Neutrophil (primary cell): ENCODE measurements at regions not wholly inside any gene's neighbourhood (a gene's known extent, or its start where the extent isn't known, plus 50 kb on each side); places are given as distances from the start of the nearest gene placed in this dataset.
"Not testable (repeated sequence)": the region's sequence is repeated elsewhere in the genome, so short reads cannot be mapped to it uniquely, and the experiment has no call there.

ENCODE experiments used
- H3K27ac ChIP-seq: fragments of 200-600 bp; sonication (generic); 2 replicates; pipeline ENCODE4 v1.5.1; 2016; ENCODE audit warnings: mild to moderate bottlenecking, moderate library complexity
- H3K27me3 ChIP-seq: fragments of 200-600 bp; sonication (generic); 2 replicates; pipeline ENCODE4 v1.6.0; 2016; ENCODE audit warnings: mild to moderate bottlenecking
- H3K36me3 ChIP-seq: fragments of 200-600 bp; sonication (generic); 2 replicates; pipeline ENCODE4 v1.5.1; 2017
- H3K4me1 ChIP-seq, 2 experiments: fragments of 200-600 bp in 1 of 2; sonication (generic) in 1 of 2; 1 replicate in 1 of 2; 2 replicates in 1 of 2; pipeline versions ENCODE4 v1.5.1 to v1.6.1; 2013 to 2016; ENCODE audit warnings: low read depth in 1 of 2, low read length in 1 of 2, mild to moderate bottlenecking in 1 of 2, moderate library complexity in 1 of 2; ENCODE audit not compliant: control insufficient read depth in 1 of 2, insufficient read depth in 1 of 2
- H3K4me3 ChIP-seq, 2 experiments: fragments of 200-600 bp in 1 of 2; sonication (generic) in 1 of 2; 1 replicate in 1 of 2; 2 replicates in 1 of 2; pipeline ENCODE4 v1.5.1; 2013 to 2016; ENCODE audit warnings: low read depth in 1 of 2, low read length in 1 of 2, mild to moderate bottlenecking in 1 of 2, moderate library complexity in 1 of 2
- H3K9me3 ChIP-seq: fragments of 200-600 bp; sonication (generic); 2 replicates; pipeline ENCODE4 v1.5.1; 2016
- CTCF ChIP-seq: fragments of 200-600 bp; sonication (generic); IDR thresholded peaks from 2 replicates; pipeline ENCODE4 v1.5.1; 2016; ENCODE audit warnings: antibody characterized with exemption

- Histone ChIP-seq H3K27ac (no peak overlapping the region), H3K9me3 (no peaks in the 10 kb centered on the region), H3K4me1 (no peaks in the 10 kb centered on the region), H3K4me3 (no peak overlapping the region), H3K36me3 (no peaks in the 10 kb centered on the region), H3K27me3 (no peaks in the 10 kb centered on the region)
- no peak for TF ChIP-seq CTCF
Observed at GRCh38 chr2:18272148-18272494, 288.3 kb downstream of the RDH14 start.

DNA sequence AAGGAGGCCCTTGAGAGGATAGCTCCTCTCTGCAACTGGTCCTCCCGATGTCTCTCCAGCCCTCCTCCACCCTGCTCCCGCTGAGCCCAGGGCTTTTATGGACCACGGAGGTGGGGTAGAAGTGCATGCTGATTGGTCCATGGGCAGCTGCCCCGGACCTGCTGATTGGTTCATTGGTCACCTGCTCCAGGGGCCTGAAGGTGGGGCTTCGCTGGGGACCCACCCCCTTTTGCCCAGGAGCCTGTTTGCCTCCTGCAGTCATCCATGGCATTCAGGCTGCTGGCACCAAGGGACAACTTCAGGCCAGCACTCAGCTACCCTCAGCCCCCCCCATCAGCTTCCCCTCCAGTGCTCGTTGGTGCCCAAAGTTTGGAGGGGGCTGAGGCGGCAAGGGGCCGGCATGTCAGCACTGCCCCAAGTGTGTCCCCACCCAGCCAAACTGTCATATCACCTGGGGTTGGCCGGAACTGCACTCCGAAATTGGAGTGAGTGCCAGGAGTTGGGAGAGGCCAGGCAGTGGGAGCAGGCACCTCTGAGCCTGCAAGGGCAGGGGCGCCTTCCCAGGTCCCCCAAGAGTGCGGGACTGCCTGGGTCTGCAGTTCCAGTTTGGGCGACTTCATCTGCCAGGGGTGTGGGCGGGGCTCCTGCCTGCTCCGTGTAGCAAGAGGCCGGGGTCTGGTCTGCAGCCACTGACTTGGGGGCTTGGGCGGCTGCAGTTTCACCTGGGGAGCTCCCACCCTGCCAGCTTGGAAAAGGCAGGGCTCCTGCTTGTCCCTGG is 288.9 kb downstream of the RDH14 start:
- Histone ChIP-seq H3K4me1 (no peaks in the 10 kb centered on the region), H3K27me3 (no peaks in the 10 kb centered on the region), H3K36me3 (no peaks in the 10 kb centered on the region), H3K4me3 (no peak overlapping the region), H3K27ac (no peak overlapping the region), H3K9me3 (no peaks in the 10 kb centered on the region)
- TF ChIP-seq CTCF = no peak

GRCh38 chr2:18268400-18268799 is 292.1 kb downstream of the RDH14 start:
- no peaks in the 10 kb centered on the region for H3K36me3 ChIP-seq
- H3K4me1 ChIP-seq = no peaks in the 10 kb centered on the region
- no peaks in the 10 kb centered on the region for H3K9me3 ChIP-seq
- no peaks in the 10 kb centered on the region for H3K27me3 ChIP-seq
- no peak for TF ChIP-seq CTCF
- H3K4me3 ChIP-seq = no peak overlapping the region
- no peak overlapping the region for H3K27ac ChIP-seq

GRCh38 chr2:18267501-18267900 is 293.0 kb downstream of the RDH14 start:
- no peak overlapping the region for H3K4me3 ChIP-seq
- H3K9me3 ChIP-seq = no peaks in the 10 kb centered on the region
- TF ChIP-seq CTCF = no peak
- H3K27ac ChIP-seq = no peak overlapping the region
- no peaks in the 10 kb centered on the region for H3K36me3 ChIP-seq
- H3K27me3 ChIP-seq = no peaks in the 10 kb centered on the region
- H3K4me1 ChIP-seq = no peaks in the 10 kb centered on the region

- H3K9me3 ChIP-seq, H3K27me3 ChIP-seq, H3K27ac ChIP-seq, H3K36me3 ChIP-seq, H3K4me3 ChIP-seq, H3K4me1 ChIP-seq: not testable (repeated sequence)
Observed at GRCh38 chr2:18266699-18267098, 293.8 kb downstream of the RDH14 start.

DNA sequence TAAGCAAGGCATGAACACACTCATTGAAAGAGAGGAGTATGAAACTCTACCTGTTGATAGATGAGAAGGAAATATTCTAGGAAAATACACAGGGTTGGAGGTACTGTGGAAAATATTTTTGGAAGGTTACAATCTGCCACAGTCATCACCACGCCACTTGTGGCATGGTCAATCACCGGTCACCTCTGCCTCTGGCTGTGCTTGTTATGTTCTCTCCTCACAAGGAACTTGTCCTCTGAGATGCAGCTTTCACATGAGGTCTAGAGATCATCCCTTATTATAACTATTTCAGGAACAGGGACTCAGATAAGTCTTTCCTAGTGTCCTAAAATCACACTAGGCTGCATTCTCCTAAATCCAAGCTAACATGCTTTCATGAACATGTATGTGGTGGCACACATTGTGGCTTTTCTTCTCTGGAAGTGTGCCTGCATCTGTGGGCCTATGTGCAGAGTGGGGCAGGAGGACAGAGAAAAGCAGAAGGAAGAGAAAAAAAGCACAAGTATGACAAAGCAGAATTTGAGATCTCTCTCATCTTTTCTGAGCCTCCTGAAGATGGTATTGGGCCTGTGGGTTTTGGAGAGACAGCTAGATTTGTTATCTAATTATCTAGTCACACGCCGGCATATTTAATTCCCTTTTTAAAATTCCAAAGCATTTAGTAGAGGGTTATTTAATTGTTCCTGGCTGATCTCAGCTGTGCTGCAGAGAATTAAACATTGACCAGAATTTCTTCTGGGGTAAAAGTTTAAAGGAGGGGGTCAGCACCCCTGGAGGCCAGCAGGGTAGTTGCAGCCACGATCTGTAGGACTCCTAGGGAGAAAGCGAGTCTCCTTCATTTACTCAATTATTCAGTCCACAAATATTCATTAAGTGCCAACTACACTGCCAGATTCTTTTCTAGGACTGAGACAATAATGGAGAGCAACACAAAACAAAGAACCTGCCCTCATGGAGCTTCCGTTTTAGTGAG is 294.6 kb downstream of the RDH14 start:
- no peak for TF ChIP-seq CTCF
- Histone ChIP-seq H3K4me1 (no peaks in the 10 kb centered on the region), H3K36me3 (no peaks in the 10 kb centered on the region), H3K27ac (no peak overlapping the region), H3K4me3 (no peak overlapping the region), H3K27me3 (no peaks in the 10 kb centered on the region), H3K9me3 (no peaks in the 10 kb centered on the region)
